Neural progenitor cell (in vitro differentiated cells): ENCODE measurements at regions not wholly inside any gene's neighbourhood (a gene's known extent, or its start where the extent isn't known, plus 50 kb on each side); places are given as distances from the start of the nearest gene placed in this dataset.
"Not testable (repeated sequence)": the region's sequence is repeated elsewhere in the genome, so short reads cannot be mapped to it uniquely, and the experiment has no call there.

Source experiments
- DNase-seq: peaks from one replicate; pipeline ENCODE4 v3.0.0-alpha.2; 2016; ENCODE audit warnings: low spot score
- H2AFZ ChIP-seq: fragments of 200-600 bp; sonication (generic); replicated peaks from 2 replicates; pipeline ENCODE4 v1.6.1; 2016; ENCODE audit warnings: antibody characterized with exemption
- H3F3A ChIP-seq: fragments of 200-600 bp; sonication (generic); 2 replicates; pipeline ENCODE4 v1.6.1; 2016; ENCODE audit warnings: antibody characterized with exemption, low read depth
- H3K27ac ChIP-seq: fragments of 200-600 bp; sonication (generic); 2 replicates; pipeline ENCODE4 v1.5.1; 2016; ENCODE audit warnings: mild to moderate bottlenecking
- H3K27me3 ChIP-seq: fragments of 200-600 bp; sonication (generic); 2 replicates; pipeline ENCODE4 v1.6.1; 2016; ENCODE audit warnings: mild to moderate bottlenecking, moderate library complexity
- H3K36me3 ChIP-seq: fragments of 200-600 bp; sonication (generic); 2 replicates; pipeline ENCODE4 v1.5.1; 2016
- H3K4me1 ChIP-seq: fragments of 200-600 bp; sonication (generic); 2 replicates; pipeline ENCODE4 v1.6.1; 2016; ENCODE audit warnings: mixed run types
- H3K4me2 ChIP-seq: fragments of 200-600 bp; sonication (generic); 2 replicates; pipeline ENCODE4 v1.6.1; 2016
- H3K4me3 ChIP-seq: fragments of 200-600 bp; sonication (generic); 2 replicates; pipeline ENCODE4 v1.5.1; 2016
- H3K79me2 ChIP-seq: fragments of 200-600 bp; sonication (generic); 2 replicates; pipeline ENCODE4 v1.6.1; 2016; ENCODE audit warnings: low read depth
- H3K9ac ChIP-seq: fragments of 200-600 bp; sonication (generic); 2 replicates; pipeline ENCODE4 v1.6.1; 2016
- H3K9me3 ChIP-seq: fragments of 200-600 bp; sonication (generic); 2 replicates; pipeline ENCODE4 v1.5.1; 2016; ENCODE audit warnings: low read depth
- H4K20me1 ChIP-seq: fragments of 200-600 bp; sonication (generic); 2 replicates; pipeline ENCODE4 v1.6.1; 2016; ENCODE audit warnings: low read depth
- H3K27ac Mint-ChIP-seq: 3 replicates; pipeline ENCODE4 v1.8.0; 2021; ENCODE audit warnings: mixed read lengths
- H3K27me3 Mint-ChIP-seq: 2 replicates; pipeline ENCODE4 v1.8.0; 2022; ENCODE audit warnings: low read depth, mild to moderate bottlenecking, inconsistent platforms, moderate library complexity, mixed read lengths; ENCODE audit not compliant: insufficient read depth
- H3K36me3 Mint-ChIP-seq: 3 replicates; pipeline ENCODE4 v1.8.0; 2021; ENCODE audit warnings: mixed read lengths
- H3K4me1 Mint-ChIP-seq: 3 replicates; pipeline ENCODE4 v1.8.0; 2021; ENCODE audit warnings: mixed read lengths
- H3K4me3 Mint-ChIP-seq: 3 replicates; pipeline ENCODE4 v1.8.0; 2021; ENCODE audit warnings: mild to moderate bottlenecking, moderate library complexity, mixed read lengths
- H3K9me3 Mint-ChIP-seq: 3 replicates; pipeline ENCODE4 v1.8.0; 2020; ENCODE audit warnings: mixed read lengths
- CTCF ChIP-seq: fragments of 200-600 bp; sonication (generic); IDR thresholded peaks from 2 replicates; pipeline ENCODE4 v1.5.1; 2017; ENCODE audit warnings: antibody characterized with exemption, mild to moderate bottlenecking
- EZH2 ChIP-seq: fragments of 200-600 bp; sonication (generic); IDR thresholded peaks from 2 replicates; pipeline ENCODE4 v1.6.1; 2017; ENCODE audit warnings: antibody characterized with exemption, mild to moderate bottlenecking, moderate library complexity
- EZH2phosphoT487 ChIP-seq: fragments of 200-600 bp; sonication (generic); IDR thresholded peaks from 2 replicates; pipeline ENCODE4 v1.6.1; 2017; ENCODE audit warnings: antibody characterized with exemption

- no peaks in the 10 kb centered on the region for H3K36me3 Mint-ChIP-seq
- no peak for DNase-seq
These were observed 763.6 kb downstream of the TENT5A start for GRCh38 chr6:80988892-80989291.

GRCh38 chr6:80988286-80988685, 764.2 kb downstream of the TENT5A start:
- H3K9me3 Mint-ChIP-seq, result no peaks in the 10 kb centered on the region
- Histone ChIP-seq H4K20me1 (no peaks in the 10 kb centered on the region), H3K4me1 (peaks cover 15% of the 10 kb centered on the region), H3F3A (no peaks in the 10 kb centered on the region), H3K79me2 (no peaks in the 10 kb centered on the region), H2AFZ (no peak overlapping the region), H3K27ac (no peak overlapping the region), H3K4me2 (no peak overlapping the region), H3K9me3 (peaks cover 3% of the 10 kb centered on the region), H3K36me3 (no peaks in the 10 kb centered on the region), H3K27me3 (no peaks in the 10 kb centered on the region), H3K4me3 (no peak overlapping the region), H3K9ac (no peak overlapping the region)
- H3K27ac Mint-ChIP-seq, result no peak overlapping the region
- no peaks in the 10 kb centered on the region for H3K27me3 Mint-ChIP-seq
- H3K36me3 Mint-ChIP-seq, result no peaks in the 10 kb centered on the region
- peaks cover 7% of the 10 kb centered on the region for H3K4me1 Mint-ChIP-seq
- H3K4me3 Mint-ChIP-seq, result no peak overlapping the region
- no peak for DNase-seq
- TF ChIP-seq EZH2phosphoT487, result no peak
- no peak for TF ChIP-seq CTCF
- TF ChIP-seq EZH2, result no peak

More at GRCh38 chr6:80988892-80989291, 763.6 kb downstream of the TENT5A start:
- no peak overlapping the region for H3K4me2 ChIP-seq
- Mint-ChIP-seq H3K27me3 (no peaks in the 10 kb centered on the region), H3K4me1 (peaks cover 7% of the 10 kb centered on the region), H3K27ac (no peak overlapping the region), H3K9me3 (no peaks in the 10 kb centered on the region), H3K4me3 (no peak overlapping the region)
- H3K36me3 ChIP-seq, result no peaks in the 10 kb centered on the region
- no peak overlapping the region for H3K4me3 ChIP-seq
- no peaks in the 10 kb centered on the region for H4K20me1 ChIP-seq
- no peak overlapping the region for H3K9ac ChIP-seq
- no peak for TF ChIP-seq CTCF
- no peak for TF ChIP-seq EZH2
- TF ChIP-seq EZH2phosphoT487, result no peak
- H3F3A ChIP-seq, result no peaks in the 10 kb centered on the region
- peaks cover 15% of the 10 kb centered on the region for H3K4me1 ChIP-seq
- peaks cover 6% of the 10 kb centered on the region for H3K9me3 ChIP-seq
- H3K27me3 ChIP-seq, result no peaks in the 10 kb centered on the region
- H2AFZ ChIP-seq, result no peak overlapping the region
- no peaks in the 10 kb centered on the region for H3K79me2 ChIP-seq
- no peak overlapping the region for H3K27ac ChIP-seq

- H3K36me3 Mint-ChIP-seq, H3K9ac ChIP-seq, H3K4me3 ChIP-seq, H3K4me1 ChIP-seq, H3K27me3 Mint-ChIP-seq, DNase-seq, H3K79me2 ChIP-seq, H3K4me2 ChIP-seq, H3K4me1 Mint-ChIP-seq, H3K4me3 Mint-ChIP-seq, H3K27ac ChIP-seq, H3K36me3 ChIP-seq, H3K27ac Mint-ChIP-seq, H4K20me1 ChIP-seq, H3K9me3 Mint-ChIP-seq, H3K27me3 ChIP-seq, H2AFZ ChIP-seq, H3K9me3 ChIP-seq, H3F3A ChIP-seq: not testable (repeated sequence)
These were observed 771.3 kb downstream of the TENT5A start for GRCh38 chr6:80981226-80981625.

- TF ChIP-seq EZH2phosphoT487 (no peak), EZH2 (no peak), CTCF (no peak)
- Mint-ChIP-seq H3K27me3 (no peaks in the 10 kb centered on the region), H3K27ac (no peak overlapping the region), H3K9me3 (peaks cover 3% of the 10 kb centered on the region), H3K4me3 (no peak overlapping the region), H3K4me1 (no peaks in the 10 kb centered on the region), H3K36me3 (no peaks in the 10 kb centered on the region)
- H3K9me3 ChIP-seq, result no peaks in the 10 kb centered on the region
- H3K36me3 ChIP-seq, result no peaks in the 10 kb centered on the region
- H3K27ac ChIP-seq, result no peak overlapping the region
- DNase-seq, result no peak
- no peak overlapping the region for H3K4me2 ChIP-seq
- no peak overlapping the region for H3K4me3 ChIP-seq
- no peaks in the 10 kb centered on the region for H3K4me1 ChIP-seq
- H2AFZ ChIP-seq, result no peak overlapping the region
- H3K9ac ChIP-seq, result no peak overlapping the region
- no peaks in the 10 kb centered on the region for H4K20me1 ChIP-seq
- no peaks in the 10 kb centered on the region for H3K79me2 ChIP-seq
- H3F3A ChIP-seq, result no peaks in the 10 kb centered on the region
- no peaks in the 10 kb centered on the region for H3K27me3 ChIP-seq
These were observed 776.1 kb downstream of the TENT5A start for GRCh38 chr6:80976336-80976735.
